Endothelial cell of umbilical vein (primary cell): ENCODE measurements at regions not wholly inside any gene's neighbourhood (a gene's known extent, or its start where the extent isn't known, plus 50 kb on each side); places are given as distances from the start of the nearest gene placed in this dataset.

ENCODE experiments used
- BruUV-seq: library from RNA; stranded (reverse); fragments of 400-500 nt; replicated peaks from 2 replicates; lab custom pipeline; 2021; lab: Mats Ljungman, UMichigan
- CTCF ChIA-PET: fragments of 300-600, 350-600 bp; sonication (Branson Sonifier 250); formaldehyde crosslinking; loops from one replicate; lab custom pipeline; 2021; ENCODE audit warnings: antibody characterized with exemption, inconsistent platforms; lab: Charles Lee
- POLR2A ChIA-PET: fragments of 300-600, 350-600 bp; sonication (Branson Sonifier 250); formaldehyde crosslinking; loops from one replicate; lab custom pipeline; 2021; ENCODE audit warnings: antibody characterized with exemption, inconsistent platforms; lab: Charles Lee
- DNase-seq: peaks from one replicate; pipeline ENCODE4 v3.0.0-alpha.2; 2011; ENCODE audit warnings: low read depth, low spot score
- FAIRE-seq: peaks from 2 replicates; lab custom pipeline; 2011; peaks lifted over from hg19 to GRCh38; lab: Jason Lieb, UNC
- H2AFZ ChIP-seq: 2 replicates; pipeline ENCODE4 v1.6.0; 2012; ENCODE audit warnings: low read depth, low read length, control low read depth, inconsistent platforms
- H3K27ac ChIP-seq: 2 replicates; pipeline ENCODE4 v1.5.1; 2011; ENCODE audit warnings: low read depth, mild to moderate bottlenecking, control low read depth, low read length, moderate library complexity; ENCODE audit not compliant: insufficient read depth
- H3K27me3 ChIP-seq, 2 experiments: 2 replicates each; pipeline versions ENCODE4 v1.6.0 to v1.6.1; 2011; ENCODE audit warnings: low read length in 2 of 2, mixed read lengths in 1 of 2; ENCODE audit not compliant: control insufficient read depth in 2 of 2, insufficient read depth in 2 of 2
- H3K36me3 ChIP-seq, 2 experiments: 2 replicates in 1 of 2; 3 replicates in 1 of 2; pipeline ENCODE4 v1.5.1; 2011; ENCODE audit warnings: low read length in 2 of 2, mild to moderate bottlenecking in 1 of 2, moderate library complexity in 1 of 2; ENCODE audit not compliant: control insufficient read depth in 2 of 2, insufficient read depth in 2 of 2; ENCODE audit errors: extremely low read depth in 1 of 2
- H3K4me1 ChIP-seq: 3 replicates; pipeline ENCODE4 v1.5.1; 2011; ENCODE audit warnings: mild to moderate bottlenecking, low read length; ENCODE audit not compliant: control insufficient read depth, insufficient read depth; ENCODE audit errors: extremely low read depth
- H3K4me2 ChIP-seq: 2 replicates; pipeline ENCODE4 v1.6.1; 2011; ENCODE audit warnings: low read length, control low read depth, mixed read lengths; ENCODE audit not compliant: insufficient read depth
- H3K4me3 ChIP-seq, 3 experiments: fragments of 200-600 bp in 1 of 3; sonication (generic), shearing (Covaris generic) in 1 of 3; replicated peaks in 1 of 3; 2 replicates each; pipeline ENCODE4 v1.5.1; 2011 to 2016; ENCODE audit warnings: control low read depth in 3 of 3, low read length in 3 of 3, mild to moderate bottlenecking in 2 of 3, inconsistent platforms in 1 of 3, low read depth in 1 of 3, moderate library complexity in 1 of 3; ENCODE audit not compliant: insufficient read depth in 1 of 3
- H3K79me2 ChIP-seq: 2 replicates; pipeline ENCODE4 v1.6.0; 2012; ENCODE audit warnings: low read length, inconsistent platforms; ENCODE audit not compliant: control insufficient read depth, insufficient read depth
- H3K9ac ChIP-seq: replicated peaks from 2 replicates; pipeline ENCODE3; 2011; ENCODE audit warnings: low read length, control low read depth; ENCODE audit not compliant: insufficient read depth; ENCODE audit errors: extremely low read depth
- H3K9me1 ChIP-seq: replicated peaks from 3 replicates; pipeline ENCODE4 v1.6.0; 2011; ENCODE audit warnings: mild to moderate bottlenecking, low read length; ENCODE audit not compliant: control insufficient read depth, insufficient read depth; ENCODE audit errors: extremely low read depth
- H3K9me3 ChIP-seq: replicated peaks from 2 replicates; pipeline ENCODE4 v1.5.1; 2012; ENCODE audit warnings: low read length, inconsistent platforms; ENCODE audit not compliant: control insufficient read depth, insufficient read depth
- H4K20me1 ChIP-seq: replicated peaks from 2 replicates; pipeline ENCODE3; 2011; ENCODE audit warnings: mild to moderate bottlenecking, low read length; ENCODE audit not compliant: control insufficient read depth, insufficient read depth; ENCODE audit errors: extremely low read depth
- EZH2 ChIP-seq: IDR thresholded peaks from 2 replicates; pipeline ENCODE4 v1.6.1; 2012; ENCODE audit warnings: borderline replicate concordance, low read depth, mild to moderate bottlenecking, moderate library complexity, low read length, inconsistent platforms; ENCODE audit not compliant: severe bottlenecking
- FOS ChIP-seq: IDR thresholded peaks from 2 replicates; pipeline ENCODE4 v1.6.1; 2011; ENCODE audit warnings: mild to moderate bottlenecking, low read length, moderate library complexity, borderline replicate concordance; ENCODE audit not compliant: insufficient read depth
- GATA2 ChIP-seq: IDR thresholded peaks from 2 replicates; pipeline ENCODE4 v1.7.0; 2011; ENCODE audit warnings: low read depth, mild to moderate bottlenecking, moderate library complexity, mixed read lengths, low read length; ENCODE audit not compliant: insufficient read length, insufficient read depth
- JUN ChIP-seq: IDR thresholded peaks from 2 replicates; pipeline ENCODE4 v1.6.1; 2011; ENCODE audit warnings: borderline replicate concordance, low read depth; ENCODE audit not compliant: insufficient read length, insufficient read depth
- MYC ChIP-seq: IDR thresholded peaks from one replicate; pipeline ENCODE4 v1.6.1; 2011; ENCODE audit warnings: mild to moderate bottlenecking, low read depth, low read length
- POLR2A ChIP-seq: IDR thresholded peaks from 2 replicates; pipeline ENCODE4 v1.6.1; 2012; ENCODE audit warnings: low read depth, mild to moderate bottlenecking, control low read depth, low read length
- POLR2AphosphoS5 ChIP-seq: IDR thresholded peaks from 2 replicates; pipeline ENCODE4 v1.6.1; 2012; ENCODE audit warnings: low read depth, mild to moderate bottlenecking, control low read depth, low read length, moderate library complexity; ENCODE audit not compliant: insufficient read depth
- dilution Hi-C: fragments of 300-500 bp; cut with MboI; formaldehyde crosslinking; loops from one replicate; pipeline ENCODE4 v1.15.0; 2019; ENCODE audit warnings: low sequenced_read_pairs; ENCODE audit not compliant: extremely low pct_ligation_motif_present
- intact Hi-C: fragments of 100-400 bp; cut with micrococcal nuclease; formaldehyde crosslinking; loops from one replicate; pipeline ENCODE4 v1.10.0; 2022
- TF ChIP-seq, protein P1 (sequence below): IDR thresholded peaks from 2 replicates; pipeline ENCODE4 v1.6.1; 2011; ENCODE audit not compliant: insufficient read depth, insufficient read length
- TF ChIP-seq, protein P2 (sequence below), 2 donors: IDR thresholded peaks; 1 replicate in 1 of 2; 2 replicates in 1 of 2; pipeline ENCODE4 v1.5.1; 2011; ENCODE audit warnings: low read length in 2 of 2, mild to moderate bottlenecking in 2 of 2, moderate library complexity in 2 of 2, control low read depth in 1 of 2, inconsistent platforms in 1 of 2, low read depth in 1 of 2; ENCODE audit not compliant: insufficient read depth in 1 of 2; ENCODE audit errors: extremely low read depth in 1 of 2

DNA sequence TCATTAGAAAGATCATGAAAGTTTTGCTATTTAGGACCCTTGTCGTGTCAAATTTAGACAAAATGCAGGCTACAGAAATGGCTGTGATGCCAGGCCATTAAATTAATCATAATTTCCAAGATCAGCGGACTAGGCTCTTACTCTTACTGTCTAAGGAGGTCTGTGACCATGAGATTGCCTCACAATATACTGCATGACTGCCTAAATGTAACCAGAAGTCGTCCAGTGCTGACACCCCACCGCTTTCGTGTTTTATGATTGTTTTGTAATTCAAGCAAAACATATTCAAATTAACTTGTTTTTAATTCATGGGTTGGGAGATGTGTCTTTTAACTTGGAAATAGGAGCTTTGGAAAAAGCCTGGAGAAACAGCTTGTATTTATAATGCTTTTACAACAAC, 947.5 kb downstream of the BRINP3 start:
- no peak overlapping the region for H3K27ac ChIP-seq
- POLR2A ChIA-PET: no interaction called here
- no peaks in the 10 kb centered on the region for H4K20me1 ChIP-seq
- H3K79me2 ChIP-seq: no peaks in the 10 kb centered on the region
- BruUV-seq: no TSS peak
- no peak for TF ChIP-seq JUN
- no peak for TF ChIP-seq POLR2AphosphoS5
- TF ChIP-seq POLR2A: no peak
- no peak for TF ChIP-seq GATA2
- TF ChIP-seq MYC: no peak
- H3K4me3 ChIP-seq: no peak overlapping the region
- H3K9me1 ChIP-seq: no peaks in the 10 kb centered on the region
- DNase-seq (no peak), FAIRE-seq (no peak)
- no peak overlapping the region for H3K4me2 ChIP-seq
- no peaks in the 10 kb centered on the region for H3K4me1 ChIP-seq
- H3K9me3 ChIP-seq: no peaks in the 10 kb centered on the region
- dilution Hi-C loops: no loop called here
- intact Hi-C loops: no loop called here
- CTCF ChIA-PET: no interaction called here
- no peak overlapping the region for H2AFZ ChIP-seq
- H3K9ac ChIP-seq: no peak overlapping the region
- no peaks in the 10 kb centered on the region for H3K27me3 ChIP-seq
- no peaks in the 10 kb centered on the region for H3K36me3 ChIP-seq

DNA sequence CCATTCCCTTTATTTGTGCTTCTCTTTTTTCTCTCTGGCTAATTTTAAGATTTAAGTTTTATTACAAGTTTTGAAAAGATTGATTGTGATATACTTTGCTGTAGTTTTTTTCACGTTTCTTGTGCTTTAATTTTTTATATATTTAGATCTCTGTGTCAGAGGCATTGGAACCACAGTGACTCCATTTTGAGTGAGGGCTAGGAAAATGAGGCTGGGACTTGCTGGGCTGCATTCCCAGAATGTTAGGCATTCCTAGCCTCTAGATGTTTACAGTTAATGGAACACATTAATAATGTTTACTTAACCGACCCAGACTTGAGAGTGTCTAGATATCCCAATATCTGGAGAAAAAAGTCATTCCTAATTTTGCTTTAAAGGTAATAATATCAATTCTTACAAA, 939.4 kb downstream of the BRINP3 start:
- Histone ChIP-seq H3K9ac (no peak overlapping the region), H3K9me1 (no peaks in the 10 kb centered on the region), H3K4me3 (no peak overlapping the region), H3K4me1 (no peaks in the 10 kb centered on the region), H3K79me2 (no peaks in the 10 kb centered on the region), H2AFZ (no peak overlapping the region), H4K20me1 (no peaks in the 10 kb centered on the region), H3K9me3 (no peaks in the 10 kb centered on the region), H3K4me2 (no peak overlapping the region), H3K27me3 (no peaks in the 10 kb centered on the region), H3K27ac (no peak overlapping the region), H3K36me3 (no peaks in the 10 kb centered on the region)
- ChIA-PET POLR2A (no interaction called here), CTCF (no interaction called here)
- DNase-seq (no peak), FAIRE-seq (no peak)
- no TSS peak for BruUV-seq
- TF ChIP-seq FOS (no peak), GATA2 (no peak), POLR2A (no peak), JUN (no peak), POLR2AphosphoS5 (no peak), MYC (no peak), EZH2 (no peak)
- TF ChIP-seq, protein P1, sequence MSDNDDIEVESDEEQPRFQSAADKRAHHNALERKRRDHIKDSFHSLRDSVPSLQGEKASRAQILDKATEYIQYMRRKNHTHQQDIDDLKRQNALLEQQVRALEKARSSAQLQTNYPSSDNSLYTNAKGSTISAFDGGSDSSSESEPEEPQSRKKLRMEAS: no peak
- TF ChIP-seq, protein P2, sequence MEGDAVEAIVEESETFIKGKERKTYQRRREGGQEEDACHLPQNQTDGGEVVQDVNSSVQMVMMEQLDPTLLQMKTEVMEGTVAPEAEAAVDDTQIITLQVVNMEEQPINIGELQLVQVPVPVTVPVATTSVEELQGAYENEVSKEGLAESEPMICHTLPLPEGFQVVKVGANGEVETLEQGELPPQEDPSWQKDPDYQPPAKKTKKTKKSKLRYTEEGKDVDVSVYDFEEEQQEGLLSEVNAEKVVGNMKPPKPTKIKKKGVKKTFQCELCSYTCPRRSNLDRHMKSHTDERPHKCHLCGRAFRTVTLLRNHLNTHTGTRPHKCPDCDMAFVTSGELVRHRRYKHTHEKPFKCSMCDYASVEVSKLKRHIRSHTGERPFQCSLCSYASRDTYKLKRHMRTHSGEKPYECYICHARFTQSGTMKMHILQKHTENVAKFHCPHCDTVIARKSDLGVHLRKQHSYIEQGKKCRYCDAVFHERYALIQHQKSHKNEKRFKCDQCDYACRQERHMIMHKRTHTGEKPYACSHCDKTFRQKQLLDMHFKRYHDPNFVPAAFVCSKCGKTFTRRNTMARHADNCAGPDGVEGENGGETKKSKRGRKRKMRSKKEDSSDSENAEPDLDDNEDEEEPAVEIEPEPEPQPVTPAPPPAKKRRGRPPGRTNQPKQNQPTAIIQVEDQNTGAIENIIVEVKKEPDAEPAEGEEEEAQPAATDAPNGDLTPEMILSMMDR (IDR thresholded peaks at IDR 0.05; ENCODE audit: extremely low read depth in 1 of 2, insufficient read depth in 1 of 2, low read depth in 1 of 2, low read length in 2 of 2): no peak
- intact Hi-C loops: no loop called here
- dilution Hi-C loops: no loop called here
